Body of pancreas (tissue), 4 donors: ENCODE measurements at regions not wholly inside any gene's neighbourhood (a gene's known extent, or its start where the extent isn't known, plus 50 kb on each side); places are given as distances from the start of the nearest gene placed in this dataset.

ENCODE experiments used
- ATAC-seq: fragments of 150-250 bp; one replicate; pipeline ENCODE4 v1.9.1; 2016
- DNase-seq, 4 donors: peaks; one replicate each; pipeline ENCODE4 v3.0.0-alpha.2; 2019
- H3K27ac ChIP-seq, 4 donors: fragments of 200-600 bp; sonication (generic); 1 replicate in 3 of 4; 2 replicates in 1 of 4; pipeline versions ENCODE4 v1.5.1 to v1.6.1; 2016 to 2019; ENCODE audit warnings: mild to moderate bottlenecking in 1 of 4, mixed read lengths in 1 of 4, moderate library complexity in 1 of 4
- H3K27me3 ChIP-seq, 2 donors: fragments of 200-600 bp; sonication (generic); one replicate each; pipeline ENCODE4 v1.6.0; 2016; ENCODE audit warnings: mild to moderate bottlenecking in 1 of 2
- H3K36me3 ChIP-seq, 2 donors: fragments of 200-600 bp; sonication (generic); replicated peaks in 1 of 2; 2 replicates each; pipeline ENCODE4 v1.5.1; 2016; ENCODE audit warnings: low read depth in 2 of 2; ENCODE audit not compliant: insufficient read depth in 1 of 2
- H3K4me1 ChIP-seq: fragments of 200-600 bp; sonication (generic); one replicate; pipeline ENCODE4 v1.6.0; 2016
- H3K4me3 ChIP-seq, 2 donors: fragments of 200-600 bp; sonication (generic); 1 replicate in 1 of 2; 2 replicates in 1 of 2; pipeline ENCODE4 v1.5.1; 2016 to 2019
- H3K9me3 ChIP-seq, 3 donors: fragments of 200-600 bp; sonication (generic); 1 replicate in 2 of 3; 2 replicates in 1 of 3; pipeline ENCODE4 v1.5.1; 2016
- POLR2A ChIP-seq, 3 donors: fragments of 450-650 bp; IDR thresholded peaks; one replicate each; pipeline ENCODE4 v1.6.1; 2016; ENCODE audit warnings: antibody characterized with exemption in 3 of 3, mild to moderate bottlenecking in 2 of 3
- WGBS, 2 donors: methylation state at CpG; one replicate each; pipeline ENCODE4 v1.1.5; 2017; 5-methylcytosine and 5-hydroxymethylcytosine counted together
- intact Hi-C: fragments of 100-400 bp; cut with DNase I; formaldehyde crosslinking; loops from one replicate; pipeline ENCODE4 v1.15.1; 2023
- TF ChIP-seq, protein P1 (sequence below), 7 experiments: fragments of 450-650 bp in 4 of 7; fragments of 200-600 bp in 3 of 7; sonication (generic) in 3 of 7; IDR thresholded peaks; one replicate each; pipeline ENCODE4 v1.5.1; 2016 to 2019; ENCODE audit warnings: antibody characterized with exemption in 7 of 7

DNA sequence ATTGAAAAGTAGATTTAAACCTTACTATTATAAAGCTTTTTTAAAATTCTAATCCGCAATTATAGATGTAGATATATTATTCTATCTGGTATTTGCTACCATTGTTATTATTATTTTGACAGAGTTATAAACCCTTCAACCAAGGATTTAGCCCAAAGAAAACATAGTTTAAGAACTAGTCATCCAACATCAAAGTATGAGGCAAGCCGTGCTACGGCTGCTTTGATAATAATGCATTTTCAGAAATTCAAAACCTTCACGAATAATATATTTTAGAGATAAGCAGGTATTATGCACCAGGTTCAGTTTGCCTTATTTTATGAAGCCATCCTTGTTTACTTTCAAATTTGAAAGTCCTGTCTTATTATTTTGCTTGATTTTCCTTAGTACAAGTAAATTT is 1501.7 kb downstream of the RAPGEF2 start:
- no peaks in the 10 kb centered on the region for H3K9me3 ChIP-seq
- intact Hi-C loops: no loop called here
- no peak for TF ChIP-seq POLR2A (IDR thresholded peaks at IDR 0.05)

DNA sequence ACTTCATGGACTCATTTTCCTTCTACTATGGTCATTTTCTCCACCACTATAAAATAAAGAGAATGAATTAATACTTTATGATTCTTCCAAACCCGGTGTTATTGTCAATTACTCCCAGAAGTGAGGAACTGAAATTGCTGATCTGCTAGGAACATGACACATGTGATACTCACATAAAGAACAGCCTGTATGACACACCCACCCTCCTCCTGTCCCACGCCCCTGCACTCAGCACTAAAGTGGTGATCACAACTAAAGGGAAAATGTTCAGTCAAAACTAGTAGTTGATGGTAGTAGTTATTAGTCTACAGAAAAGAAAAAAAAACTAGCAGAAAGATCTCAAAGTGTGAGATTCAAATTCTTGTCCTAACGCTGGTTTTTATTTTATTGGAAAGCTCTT is 1508.3 kb downstream of the RAPGEF2 start:
- Histone ChIP-seq H3K9me3 (no peaks in the 10 kb centered on the region), H3K4me1 (no peaks in the 10 kb centered on the region), H3K4me3 (no peak overlapping the region), H3K36me3 (no peaks in the 10 kb centered on the region), H3K27me3 (no peaks in the 10 kb centered on the region), H3K27ac (no peak overlapping the region)
- DNase-seq (no peak), ATAC-seq (no peak)
- TF ChIP-seq POLR2A (IDR thresholded peaks at IDR 0.05): no peak
- TF ChIP-seq, protein P1, sequence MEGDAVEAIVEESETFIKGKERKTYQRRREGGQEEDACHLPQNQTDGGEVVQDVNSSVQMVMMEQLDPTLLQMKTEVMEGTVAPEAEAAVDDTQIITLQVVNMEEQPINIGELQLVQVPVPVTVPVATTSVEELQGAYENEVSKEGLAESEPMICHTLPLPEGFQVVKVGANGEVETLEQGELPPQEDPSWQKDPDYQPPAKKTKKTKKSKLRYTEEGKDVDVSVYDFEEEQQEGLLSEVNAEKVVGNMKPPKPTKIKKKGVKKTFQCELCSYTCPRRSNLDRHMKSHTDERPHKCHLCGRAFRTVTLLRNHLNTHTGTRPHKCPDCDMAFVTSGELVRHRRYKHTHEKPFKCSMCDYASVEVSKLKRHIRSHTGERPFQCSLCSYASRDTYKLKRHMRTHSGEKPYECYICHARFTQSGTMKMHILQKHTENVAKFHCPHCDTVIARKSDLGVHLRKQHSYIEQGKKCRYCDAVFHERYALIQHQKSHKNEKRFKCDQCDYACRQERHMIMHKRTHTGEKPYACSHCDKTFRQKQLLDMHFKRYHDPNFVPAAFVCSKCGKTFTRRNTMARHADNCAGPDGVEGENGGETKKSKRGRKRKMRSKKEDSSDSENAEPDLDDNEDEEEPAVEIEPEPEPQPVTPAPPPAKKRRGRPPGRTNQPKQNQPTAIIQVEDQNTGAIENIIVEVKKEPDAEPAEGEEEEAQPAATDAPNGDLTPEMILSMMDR (IDR thresholded peaks at IDR 0.05): no peak
- 85 to 89% methylated on average over 3 of the region's 3 CpGs for WGBS, 2 donors
- intact Hi-C loops: no loop called here

More for the DNA sequence above, 1501.7 kb downstream of the RAPGEF2 start:
- no peak overlapping the region for H3K27ac ChIP-seq
- H3K27me3 ChIP-seq: no peaks in the 10 kb centered on the region
- no peaks in the 10 kb centered on the region for H3K36me3 ChIP-seq
- no peaks in the 10 kb centered on the region for H3K4me1 ChIP-seq
- DNase-seq: no peak
- ATAC-seq: no peak
- H3K4me3 ChIP-seq: no peak overlapping the region
- 94 to 95% methylated on average over 4 of the region's 4 CpGs for WGBS, 2 donors

DNA sequence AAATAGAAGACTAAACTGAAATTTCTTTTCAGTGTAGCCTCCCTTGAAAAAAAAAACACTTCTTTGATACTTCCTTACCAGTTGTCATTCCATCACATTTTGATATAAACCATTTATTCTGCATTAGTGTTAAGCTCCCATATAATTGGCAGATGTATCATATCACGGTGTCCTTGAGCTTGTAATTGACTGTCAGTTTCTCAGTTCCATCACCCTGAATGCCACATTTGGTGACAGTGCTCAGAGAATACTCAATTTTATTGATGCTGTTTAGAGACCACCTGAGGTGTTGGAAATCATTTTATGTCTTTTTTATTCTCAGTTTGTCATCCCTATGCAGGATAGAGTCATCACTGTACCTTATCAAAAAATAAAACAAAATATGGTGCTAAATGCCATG is 1528.2 kb downstream of the RAPGEF2 start:
- Histone ChIP-seq H3K4me3 (no peak overlapping the region), H3K27me3 (no peaks in the 10 kb centered on the region), H3K27ac (no peak overlapping the region), H3K9me3 (no peaks in the 10 kb centered on the region), H3K36me3 (no peaks in the 10 kb centered on the region), H3K4me1 (no peaks in the 10 kb centered on the region)
- DNase-seq (no peak), ATAC-seq (no peak)
- intact Hi-C loops: no loop called here
- WGBS, 2 donors: 77 to 81% methylated on average over 1 of the region's 1 CpG
- no peak for TF ChIP-seq POLR2A (IDR thresholded peaks at IDR 0.05)
- TF ChIP-seq, protein P1 (IDR thresholded peaks at IDR 0.05): no peak

DNA sequence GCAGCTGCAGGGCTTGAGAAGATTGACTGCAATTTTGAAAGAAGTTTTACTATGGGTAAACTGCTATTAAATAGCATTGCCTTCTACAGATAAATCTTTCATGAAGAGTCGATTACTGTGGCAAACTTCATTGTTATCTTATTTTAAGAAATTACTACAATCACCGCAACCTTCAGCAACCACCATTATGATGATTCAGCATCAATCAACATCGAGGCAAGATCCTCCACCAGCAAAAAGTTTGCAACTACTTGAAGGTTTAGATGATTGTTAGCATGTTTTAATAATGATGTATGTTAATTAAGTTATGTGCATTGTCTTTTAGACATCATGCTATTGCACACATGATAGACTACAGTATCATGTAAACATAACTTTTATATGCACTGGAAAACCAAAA is 1511.0 kb downstream of the FSTL5 start:
- no peak overlapping the region for H3K4me3 ChIP-seq
- no peaks in the 10 kb centered on the region for H3K27me3 ChIP-seq
- intact Hi-C loops: no loop called here
- no peaks in the 10 kb centered on the region for H3K36me3 ChIP-seq
- no peaks in the 10 kb centered on the region for H3K4me1 ChIP-seq
- TF ChIP-seq, protein P1 (IDR thresholded peaks at IDR 0.05): no peak
- ATAC-seq (no peak), DNase-seq (no peak)
- H3K27ac ChIP-seq: no peak overlapping the region
- H3K9me3 ChIP-seq: no peaks in the 10 kb centered on the region
- 75 to 76% methylated on average over 3 of the region's 3 CpGs for WGBS, 2 donors

DNA sequence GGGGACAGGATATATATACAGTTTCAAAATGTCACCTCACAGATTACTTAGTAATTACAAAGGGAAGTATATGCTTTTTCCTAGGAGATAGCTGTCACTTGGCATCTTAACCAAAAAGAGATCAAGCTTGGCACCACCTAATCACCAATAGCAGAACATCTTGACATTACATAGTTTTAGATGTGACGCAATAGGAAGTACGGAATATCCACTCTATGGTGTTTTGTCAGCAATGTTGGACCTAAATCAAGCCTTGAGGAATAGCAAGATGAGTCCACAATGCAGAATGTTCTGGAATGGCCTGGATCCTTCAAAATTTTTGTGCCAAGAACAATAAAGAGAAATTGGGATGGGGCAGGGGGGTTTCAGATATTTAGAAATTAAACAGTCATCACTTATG is 1488.2 kb downstream of the FSTL5 start:
- Histone ChIP-seq H3K4me3 (no peak overlapping the region), H3K4me1 (no peaks in the 10 kb centered on the region), H3K27ac (no peak overlapping the region), H3K36me3 (no peaks in the 10 kb centered on the region), H3K9me3 (no peaks in the 10 kb centered on the region), H3K27me3 (no peaks in the 10 kb centered on the region)
- no peak for ATAC-seq
- 98% methylated on average over 2 of the region's 2 CpGs for WGBS, 2 donors
- DNase-seq: no peak
- intact Hi-C loops: no loop called here
- TF ChIP-seq, protein P1 (IDR thresholded peaks at IDR 0.05): no peak
- no peak for TF ChIP-seq POLR2A (IDR thresholded peaks at IDR 0.05)
